Panc1 (cell line): ENCODE measurements at regions not wholly inside any gene's neighbourhood (a gene's known extent, or its start where the extent isn't known, plus 50 kb on each side); places are given as distances from the start of the nearest gene placed in this dataset.

Experiments used
- CTCF ChIP-seq: fragments of 450-650 bp; IDR thresholded peaks from 2 replicates; pipeline ENCODE4 v1.5.1; 2017; ENCODE audit warnings: mild to moderate bottlenecking
- POLR2AphosphoS5 ChIP-seq: IDR thresholded peaks from 2 replicates; pipeline ENCODE4 v1.6.1; 2012; ENCODE audit warnings: mild to moderate bottlenecking, low read depth, low read length, moderate library complexity
- REST ChIP-seq, 2 experiments: IDR thresholded peaks; 2 replicates each; pipeline ENCODE4 v1.6.1; 2011 to 2012; ENCODE audit warnings: low read depth in 2 of 2, control low read depth in 1 of 2, low read length in 1 of 2, mild to moderate bottlenecking in 1 of 2, moderate library complexity in 1 of 2; ENCODE audit not compliant: insufficient read depth in 1 of 2
- SIN3A ChIP-seq: IDR thresholded peaks from 2 replicates; pipeline ENCODE4 v1.6.1; 2012; ENCODE audit warnings: low read depth, mild to moderate bottlenecking, low read length, moderate library complexity, borderline replicate concordance; ENCODE audit not compliant: insufficient read depth

- TF ChIP-seq CTCF = no peak
- TF ChIP-seq POLR2AphosphoS5 = no peak
- TF ChIP-seq SIN3A = no peak
- no peak for TF ChIP-seq REST (IDR thresholded peaks at IDR 0.05; ENCODE audit: insufficient read depth in 1 of 2, low read depth in 2 of 2, low read length in 1 of 2)
Measured at GRCh38 chr10:123269675-123270074, 115.5 kb downstream of the BUB3 start.
